Inflammatory macrophage treated with lipopolysaccharide for 1 hour (primary cell): ENCODE measurements at regions not wholly inside any gene's neighbourhood (a gene's known extent, or its start where the extent isn't known, plus 50 kb on each side); places are given as distances from the start of the nearest gene placed in this dataset.
A peak's percentile ranks its signal among the peaks of the same experiment; 100 is the strongest.

Experiments
- DNase-seq, 2 donors: peaks; one replicate each; pipeline ENCODE4 v3.0.0-alpha.2; 2020 to 2022

- DNase-seq = no peak
Observed at GRCh38 chr14:81673930-81674329, 140.3 kb upstream of the SEL1L start.

DNA sequence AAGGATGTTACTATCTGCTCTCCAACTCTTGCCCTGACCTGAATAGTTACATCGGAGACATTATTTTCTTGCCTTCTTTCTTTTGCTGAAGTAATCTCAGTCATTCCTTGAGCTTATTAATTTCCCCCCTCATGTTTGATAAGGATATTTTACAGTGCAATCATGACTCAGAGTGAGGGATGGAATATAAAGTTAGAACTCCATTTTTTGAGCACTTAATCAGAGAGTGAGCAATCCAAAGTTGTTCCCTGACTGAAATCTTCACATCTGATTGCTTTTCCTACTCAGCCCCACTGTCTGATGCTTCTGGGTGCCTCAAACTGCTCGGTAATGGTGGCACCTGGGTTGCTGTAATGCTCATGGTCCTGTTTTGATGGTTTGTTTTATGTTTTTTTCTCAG lies 142.7 kb upstream of the SEL1L start:
- no peak for DNase-seq

GRCh38 chr14:81676879-81677278 lies 143.2 kb upstream of the SEL1L start:
- DNase-seq = no peak

GRCh38 chr14:81677736-81678135 lies 144.1 kb upstream of the SEL1L start:
- no peak for DNase-seq

- no peak for DNase-seq
Observed at GRCh38 chr14:81679226-81679625, 145.6 kb upstream of the SEL1L start.

- DNase-seq = no peak
Observed at GRCh38 chr14:81681541-81681940, 147.9 kb upstream of the SEL1L start.

DNA sequence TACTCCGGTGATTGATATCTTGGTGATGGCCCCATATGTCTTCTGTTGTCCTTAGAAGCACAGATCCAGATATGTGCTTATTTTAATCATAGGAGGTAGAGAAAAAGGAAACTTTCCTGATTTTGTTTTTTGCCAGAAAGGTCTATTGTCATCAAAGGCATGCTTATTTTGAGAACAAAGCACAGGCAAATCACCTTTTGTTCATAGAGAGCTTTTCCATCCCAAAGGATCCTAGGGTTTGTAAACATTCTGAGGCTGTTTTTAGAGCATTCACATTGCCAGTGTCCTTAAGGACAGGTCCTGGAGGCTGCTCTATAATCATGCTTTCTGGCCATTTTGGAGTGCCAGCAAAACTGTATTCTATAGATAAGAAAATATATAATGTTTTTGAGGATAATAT lies 148.5 kb upstream of the SEL1L start:
- DNase-seq = no peak

GRCh38 chr14:81682701-81683100 lies 149.0 kb upstream of the SEL1L start:
- no peak for DNase-seq

DNA sequence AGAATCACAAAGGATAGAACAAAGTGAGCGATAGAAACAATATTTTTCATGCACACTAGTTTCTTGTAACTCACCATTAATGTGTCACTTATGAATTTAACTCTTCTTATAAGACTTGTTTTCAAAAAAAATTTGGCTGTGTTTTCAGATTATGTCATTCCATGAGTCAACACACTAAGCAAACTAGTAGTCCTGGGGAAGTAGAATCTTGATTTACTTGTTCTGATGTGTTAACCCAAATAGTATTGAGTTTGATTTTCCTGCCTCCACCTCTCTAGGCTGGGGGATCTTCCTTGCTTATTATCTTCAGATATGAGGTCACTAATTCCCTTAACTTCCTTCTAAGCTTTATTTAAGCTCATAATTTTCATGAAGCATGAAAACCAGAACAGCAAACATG lies 151.0 kb upstream of the SEL1L start:
- no peak for DNase-seq

DNA sequence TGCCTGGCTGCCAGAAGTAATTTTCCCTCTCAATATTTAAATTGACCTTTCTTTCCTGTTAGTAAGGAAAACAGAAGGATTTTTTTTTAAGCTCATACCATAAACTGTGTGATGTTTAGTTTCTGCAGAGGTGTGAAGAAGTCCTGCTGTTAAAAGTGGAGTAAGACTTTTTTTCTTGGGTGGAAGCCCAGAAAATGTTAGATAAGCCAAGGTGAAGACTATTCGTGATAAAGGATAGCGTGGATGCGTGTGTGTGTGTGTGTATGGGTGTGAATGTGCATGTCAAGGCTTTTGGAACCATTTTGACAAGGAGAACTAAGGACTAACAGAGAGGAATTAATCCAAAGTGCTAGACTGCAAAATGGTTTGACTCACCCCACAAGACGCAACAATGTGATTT lies 152.9 kb upstream of the SEL1L start:
- DNase-seq = no peak

DNA sequence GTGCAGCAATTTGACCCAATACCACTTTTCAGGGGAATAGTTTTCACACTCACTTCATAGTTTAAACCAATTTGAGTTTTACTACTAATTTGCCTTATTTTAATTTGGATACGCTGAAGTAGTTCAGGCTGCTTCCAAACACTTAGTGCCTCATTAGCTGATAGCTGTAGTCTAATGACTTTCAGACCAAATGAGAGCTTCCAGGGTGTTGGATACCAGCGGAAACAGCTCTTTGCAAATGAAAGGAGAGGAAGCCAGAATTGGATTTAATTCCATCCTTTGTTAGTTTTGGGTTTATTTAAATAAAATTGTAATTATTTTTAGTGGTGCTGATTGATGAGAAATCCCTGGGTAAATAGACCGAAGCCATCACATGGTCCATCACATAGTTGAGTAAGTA lies 158.3 kb upstream of the SEL1L start:
- no peak for DNase-seq

- no peak for DNase-seq
Observed at GRCh38 chr14:81694419-81694818, 160.8 kb upstream of the SEL1L start.

DNA sequence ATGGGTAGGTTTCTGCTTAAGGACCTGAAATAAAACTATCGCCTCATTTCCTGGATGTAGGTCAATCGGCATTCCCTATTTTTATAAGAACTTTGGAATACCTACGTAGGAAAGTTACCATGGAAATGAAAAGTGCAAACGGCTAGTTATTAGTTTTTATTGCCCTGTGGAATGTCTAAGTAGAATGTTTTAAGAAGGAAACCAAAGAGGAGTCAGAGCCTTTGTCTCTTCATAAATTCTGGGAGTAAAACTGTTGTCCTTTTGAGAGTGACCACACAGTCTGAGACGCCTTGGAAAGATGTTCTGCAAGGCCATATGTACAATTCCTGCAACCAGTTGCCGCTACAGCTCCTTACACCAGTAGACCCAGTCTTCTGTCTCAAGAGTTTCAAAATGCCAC lies 176.0 kb upstream of the SEL1L start:
- DNase-seq = no peak

- peak; percentile 46 to 72 for DNase-seq
Observed at GRCh38 chr14:81710232-81710845, 176.7 kb upstream of the SEL1L start.

DNA sequence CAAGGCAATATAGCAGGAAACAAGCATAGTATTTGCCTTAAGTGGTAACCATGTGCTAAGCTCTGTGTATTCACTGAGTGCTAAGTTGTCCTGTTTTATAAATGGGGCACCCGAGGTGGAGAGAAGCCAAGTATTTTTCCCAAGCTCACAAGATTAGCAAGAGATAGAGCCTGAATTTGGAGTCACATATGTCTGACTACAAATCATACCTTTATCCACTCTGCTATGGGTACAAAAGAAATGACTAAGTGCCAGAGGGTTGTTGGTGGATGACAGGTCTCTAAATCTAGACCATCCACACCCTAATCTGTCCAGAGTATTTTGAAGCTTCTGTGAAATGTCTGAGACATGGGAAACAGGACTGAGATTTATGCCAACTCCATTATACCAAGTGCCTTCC lies 182.1 kb upstream of the SEL1L start:
- no peak for DNase-seq

- DNase-seq = no peak
Observed at GRCh38 chr14:81716953-81717352, 183.3 kb upstream of the SEL1L start.

DNA sequence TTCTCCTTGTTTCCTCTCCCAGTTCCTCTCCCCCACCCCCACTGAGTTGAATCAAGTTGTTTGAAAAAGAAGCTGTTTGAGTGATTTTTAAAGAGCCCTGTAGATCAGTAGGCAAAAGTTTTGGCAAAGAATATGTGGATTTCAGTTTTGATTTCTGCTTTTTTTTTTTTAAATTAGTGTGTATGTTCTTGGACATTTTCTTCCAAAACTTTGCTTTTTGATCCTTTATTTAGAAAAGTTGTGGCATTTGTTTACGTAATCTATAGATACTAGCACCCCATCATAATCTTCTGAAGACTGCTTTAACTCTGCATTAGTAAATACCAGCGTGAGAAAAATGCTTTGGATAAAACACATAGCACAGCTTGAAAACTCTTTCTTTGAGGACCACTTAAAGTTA lies 190.3 kb upstream of the SEL1L start:
- DNase-seq = no peak

- DNase-seq = no peak
Observed at GRCh38 chr14:81727218-81727617, 193.6 kb upstream of the SEL1L start.

DNA sequence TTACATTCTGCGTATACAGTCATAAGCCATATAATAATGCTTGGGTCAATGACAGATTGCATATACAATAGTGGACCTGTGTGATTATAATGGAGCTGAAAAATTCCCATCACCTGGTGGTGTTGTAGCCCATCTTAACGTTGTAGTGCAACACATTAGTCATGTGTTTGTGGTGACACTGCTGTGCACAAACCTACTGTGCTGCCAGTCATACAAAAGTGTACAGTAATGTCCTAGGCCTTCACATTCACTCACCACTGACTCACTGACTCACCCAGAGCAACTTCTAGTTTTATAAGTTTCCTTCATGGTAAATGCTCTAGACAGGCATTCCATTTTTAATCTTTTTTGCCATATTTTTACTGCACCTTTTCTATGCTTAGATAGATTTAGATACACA lies 194.8 kb upstream of the SEL1L start:
- DNase-seq = no peak

- DNase-seq = no peak
Observed at GRCh38 chr14:81729622-81730021, 196.0 kb upstream of the SEL1L start.

DNA sequence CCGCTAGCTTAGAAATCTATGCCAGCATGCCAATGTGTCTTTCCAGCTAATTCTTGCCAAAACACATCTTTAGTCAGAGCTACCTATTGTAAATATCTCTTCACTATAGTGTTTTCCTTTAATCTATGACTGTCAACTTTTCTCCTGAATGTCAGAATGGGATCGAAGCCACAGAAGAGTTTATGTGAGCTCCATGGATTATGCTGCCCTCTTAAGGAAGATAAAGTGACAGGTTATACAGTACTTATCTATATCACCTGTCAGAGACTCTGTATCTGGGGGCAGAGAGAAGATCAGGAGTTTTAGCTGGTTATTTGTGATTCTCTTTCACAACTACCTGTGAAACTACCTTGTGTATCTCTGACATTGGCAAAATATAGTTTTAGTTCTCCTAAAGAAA lies 204.3 kb upstream of the SEL1L start:
- no peak for DNase-seq

- no peak for DNase-seq
Observed at GRCh38 chr14:81738946-81739659, 205.4 kb upstream of the SEL1L start.

DNA sequence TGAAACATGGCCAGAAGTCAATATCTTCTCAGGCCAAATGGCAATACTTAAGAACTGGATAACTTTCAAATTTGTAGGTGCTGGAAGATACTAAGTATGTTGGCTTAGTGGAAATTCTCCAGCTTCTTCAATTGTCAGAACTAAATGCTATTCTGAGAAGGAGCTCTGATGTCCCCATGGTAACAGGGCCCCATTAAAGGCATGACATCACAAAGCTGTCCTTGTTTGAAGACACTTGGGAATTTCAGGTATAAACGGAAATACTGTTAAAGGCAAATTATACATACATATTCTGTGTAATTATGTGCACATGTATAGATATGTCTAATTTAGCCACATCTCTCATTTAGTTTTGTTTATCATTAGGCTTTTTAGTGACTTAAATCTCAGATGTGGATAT lies 210.0 kb upstream of the SEL1L start:
- no peak for DNase-seq

DNA sequence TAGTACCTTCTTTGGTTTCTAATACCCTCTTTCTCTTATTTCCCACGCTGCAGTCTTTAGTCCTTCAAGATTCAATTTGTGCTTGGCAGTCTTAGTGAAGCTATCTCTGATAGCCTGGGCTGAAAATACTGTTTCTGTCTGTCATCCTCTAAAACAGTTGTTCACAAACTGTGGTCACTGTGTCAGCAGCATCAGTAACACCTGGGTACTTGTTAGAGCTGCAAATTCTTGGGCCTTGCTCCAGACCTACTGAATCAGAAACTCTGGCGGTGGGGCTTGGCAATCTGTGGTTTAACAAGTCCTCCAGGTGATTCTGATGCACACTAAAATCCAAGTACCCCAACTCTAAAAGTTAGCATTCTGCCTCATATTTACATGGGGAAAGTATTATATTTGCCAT lies 217.5 kb upstream of the SEL1L start:
- DNase-seq = no peak

DNA sequence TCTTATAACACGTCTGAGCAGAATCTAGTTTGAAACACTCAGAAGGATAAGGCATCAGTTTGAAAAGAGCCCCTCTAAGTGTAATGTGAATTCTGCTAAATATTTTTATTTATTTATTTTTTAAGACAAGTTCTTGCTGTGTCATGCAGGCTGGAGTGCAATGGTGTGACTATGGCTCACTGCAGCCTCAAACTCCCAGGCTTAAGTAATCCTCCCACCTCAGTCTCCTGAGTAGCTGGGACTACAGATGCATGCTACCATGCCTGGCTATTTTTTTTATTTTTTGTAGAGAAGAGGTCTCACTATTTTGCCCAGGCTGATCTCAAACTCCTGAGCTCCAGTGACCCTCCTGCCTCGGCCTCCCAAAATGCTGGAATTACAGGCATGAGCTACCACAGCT lies 225.9 kb upstream of the SEL1L start:
- DNase-seq = peak in 1 of 2 donors; percentile 64
